Right lobe of liver (tissue), 4 donors: ENCODE measurements at regions not wholly inside any gene's neighbourhood (a gene's known extent, or its start where the extent isn't known, plus 50 kb on each side); places are given as distances from the start of the nearest gene placed in this dataset.
"Not testable (repeated sequence)": the region's sequence is repeated elsewhere in the genome, so short reads cannot be mapped to it uniquely, and the experiment has no call there.

Experiments
- CTCF ChIP-seq, 4 donors: fragments of 200-600 bp in 3 of 4; fragments of 450-650 bp in 1 of 4; IDR thresholded peaks; one replicate each; pipeline versions ENCODE4 v1.5.1 to v1.8.0; 2016 to 2022; ENCODE audit warnings: antibody characterized with exemption in 4 of 4, mild to moderate bottlenecking in 2 of 4
- POLR2A ChIP-seq: fragments of 450-650 bp; IDR thresholded peaks from one replicate; pipeline ENCODE4 v1.6.1; 2017; ENCODE audit warnings: antibody characterized with exemption, mild to moderate bottlenecking
- donor health status: DM: no; HTN: no; CAD: no.
- donor health status: DM: no; HTN: no; CAD: no.
- donor health status: DM: no; HTN: yes; CAD: no.

GRCh38 chr17:15831182-15831581 is 99.1 kb downstream of the TBC1D26 start:
- not testable (repeated sequence) for TF ChIP-seq CTCF (IDR thresholded peaks at IDR 0.05); POLR2A
